Spleen (tissue), 11 donors: ENCODE measurements at regions not wholly inside any gene's neighbourhood (a gene's known extent, or its start where the extent isn't known, plus 50 kb on each side); places are given as distances from the start of the nearest gene placed in this dataset.

ENCODE experiments used
- DNase-seq: peaks from one replicate; pipeline ENCODE4 v3.0.0-alpha.2; 2020
- H3K27ac ChIP-seq, 8 donors: fragments of 200-600 bp; sonication (generic) in 7 of 8; 1 replicate in 4 of 8; 2 replicates in 4 of 8; pipeline versions ENCODE4 v1.5.0 to v1.8.0; 2016 to 2021; ENCODE audit warnings: inconsistent platforms in 4 of 8, mild to moderate bottlenecking in 4 of 8, moderate library complexity in 1 of 8
- H3K27me3 ChIP-seq, 7 donors: fragments of 200-600 bp; sonication (generic) in 6 of 7; replicated peaks in 1 of 7; 1 replicate in 4 of 7; 2 replicates in 3 of 7; pipeline versions ENCODE4 v1.5.0 to v1.8.0; 2016 to 2021; ENCODE audit warnings: inconsistent platforms in 3 of 7, mild to moderate bottlenecking in 1 of 7
- H3K36me3 ChIP-seq, 6 donors: fragments of 200-600 bp; sonication (generic) in 5 of 6; 1 replicate in 4 of 6; 2 replicates in 2 of 6; pipeline versions ENCODE4 v1.5.0 to v1.8.0; 2016 to 2021; ENCODE audit warnings: inconsistent platforms in 2 of 6
- H3K4me1 ChIP-seq, 6 donors: fragments of 200-600 bp; sonication (generic) in 5 of 6; 1 replicate in 3 of 6; 2 replicates in 3 of 6; pipeline versions ENCODE4 v1.5.0 to v1.8.0; 2016 to 2021; ENCODE audit warnings: inconsistent platforms in 3 of 6
- H3K4me3 ChIP-seq, 8 donors: fragments of 200-600 bp; sonication (generic) in 7 of 8; 1 replicate in 4 of 8; 2 replicates in 4 of 8; pipeline versions ENCODE4 v1.5.0 to v1.8.0; 2016 to 2021; ENCODE audit warnings: inconsistent platforms in 4 of 8, mild to moderate bottlenecking in 4 of 8, moderate library complexity in 2 of 8
- H3K9me3 ChIP-seq, 8 donors: fragments of 200-600 bp; sonication (generic) in 7 of 8; 1 replicate in 4 of 8; 2 replicates in 4 of 8; pipeline versions ENCODE4 v1.5.0 to v1.8.0; 2016 to 2021; ENCODE audit warnings: inconsistent platforms in 4 of 8
- CTCF ChIP-seq, 11 experiments: fragments of 200-600 bp in 7 of 11; fragments of 450-650 bp in 4 of 11; sonication (generic) in 4 of 11; IDR thresholded peaks in 8 of 11; conservative IDR thresholded peaks in 3 of 11; 1 replicate in 7 of 11; 2 replicates in 4 of 11; pipeline versions ENCODE4 v1.4.0 to v1.8.0; 2016 to 2021; ENCODE audit warnings: antibody characterized with exemption in 11 of 11, inconsistent platforms in 4 of 11, mild to moderate bottlenecking in 1 of 11
- POLR2A ChIP-seq, 3 donors: fragments of 450-650 bp; IDR thresholded peaks; one replicate each; pipeline ENCODE4 v1.5.1; 2017; ENCODE audit warnings: antibody characterized with exemption in 3 of 3, mild to moderate bottlenecking in 1 of 3
- POLR2AphosphoS5 ChIP-seq, 3 donors: sonication (generic); formaldehyde crosslinking; IDR thresholded peaks; one replicate each; pipeline ENCODE4 v1.5.1; 2017; ENCODE audit warnings: antibody characterized with exemption in 3 of 3
- WGBS, 5 donors: extraction: QIAGEN DNeasy Blood & Tissue Kit in 3 of 5; methylation state at CpG; one replicate each; pipeline versions ENCODE4 v1.1.5 to v1.1.7; 2013 to 2018; 5-methylcytosine and 5-hydroxymethylcytosine counted together
- intact Hi-C: fragments of 100-400 bp; cut with DNase I; formaldehyde crosslinking; loops from one replicate; pipeline ENCODE4 v1.15.0; 2023; ENCODE audit warnings: low total_unique reads
- donor health status: healthy with polysubstance abuse.
- donor health status: DM: no; HTN: no; CAD: no; lungs with moderate emphysema.
- donor health status: DM: no; HTN: no; CAD: no.
- donor health status: Bipolar disorder and iron deficiency.
- donor health status: healthy.
- donor health status: DM: no; HTN: no; CAD: no.
- donor health status: DM: yes; HTN: yes; CAD: no.

- Histone ChIP-seq H3K36me3 (no peaks in the 10 kb centered on the region), H3K27ac (no peak overlapping the region), H3K4me3 (no peak overlapping the region), H3K9me3 (no peaks in the 10 kb centered on the region), H3K27me3 (no peaks in the 10 kb centered on the region), H3K4me1 (no peaks in the 10 kb centered on the region)
- WGBS, 5 donors, result 92 to 97% (median 95%) methylated on average over 6 of the region's 6 CpGs
- intact Hi-C loops, result no loop called here
- DNase-seq, result no peak
- TF ChIP-seq POLR2A (IDR thresholded peaks at IDR 0.05) (no peak), CTCF (IDR thresholded peaks at IDR 0.05 in 8 of 11, conservative IDR thresholded peaks at IDR 0.05 in 3 of 11) (no peak), POLR2AphosphoS5 (IDR thresholded peaks at IDR 0.05) (no peak)
These were observed 461.6 kb downstream of the TXNL1 start for GRCh38 chr18:56176751-56177150.

DNA sequence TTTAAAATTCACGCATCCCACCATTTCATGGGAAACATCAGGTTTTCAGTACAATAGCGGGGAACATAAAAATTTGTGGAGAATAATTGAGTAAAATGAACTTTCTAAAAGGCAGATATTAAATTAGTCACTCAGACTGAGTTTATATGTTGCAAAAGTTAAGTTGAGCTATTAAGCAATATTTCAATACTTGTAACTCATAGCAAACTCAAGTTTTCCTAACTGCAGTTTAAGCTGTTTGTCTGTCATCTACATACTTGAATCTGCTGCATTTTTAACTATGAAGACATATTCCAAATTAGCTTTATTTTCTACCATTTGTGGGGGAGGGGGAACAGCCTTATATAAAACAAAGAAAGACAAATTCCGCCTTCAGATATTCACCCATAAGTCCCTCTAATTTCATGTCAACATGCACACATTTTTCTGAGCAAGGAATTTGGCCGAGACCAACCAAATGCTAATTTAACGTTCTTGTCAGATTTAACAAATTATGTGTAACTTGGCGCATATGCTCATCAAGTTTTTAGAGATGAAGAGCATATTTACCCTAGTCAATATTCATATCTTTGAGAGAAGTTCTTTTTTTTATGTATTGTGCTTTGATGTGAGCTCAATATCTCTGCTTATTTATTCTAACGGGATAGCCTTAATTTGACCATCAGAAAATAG lies 462.9 kb downstream of the TXNL1 start:
- intact Hi-C loops, result no loop called here
- 79 to 89% (median 86%) methylated on average over 7 of the region's 7 CpGs for WGBS, 5 donors
- no peak for DNase-seq
- H3K9me3 ChIP-seq, result peaks cover 0 to 2% (median 0%) of the 10 kb centered on the region in 8 donors
- TF ChIP-seq POLR2A (IDR thresholded peaks at IDR 0.05), result no peak
- no peak for TF ChIP-seq CTCF (IDR thresholded peaks at IDR 0.05 in 8 of 11, conservative IDR thresholded peaks at IDR 0.05 in 3 of 11)
- TF ChIP-seq POLR2AphosphoS5 (IDR thresholded peaks at IDR 0.05), result no peak
- no peak overlapping the region for H3K4me3 ChIP-seq
- H3K27me3 ChIP-seq, result no peaks in the 10 kb centered on the region
- no peaks in the 10 kb centered on the region for H3K36me3 ChIP-seq
- H3K4me1 ChIP-seq, result no peaks in the 10 kb centered on the region
- no peak overlapping the region for H3K27ac ChIP-seq

- Histone ChIP-seq H3K36me3 (no peaks in the 10 kb centered on the region), H3K4me1 (peaks cover 0 to 1% (median 0%) of the 10 kb centered on the region in 6 donors), H3K27ac (no peak overlapping the region), H3K27me3 (no peaks in the 10 kb centered on the region), H3K9me3 (peaks cover 0 to 8% (median 0%) of the 10 kb centered on the region in 8 donors), H3K4me3 (no peak overlapping the region)
- no peak for DNase-seq
- intact Hi-C loops, result no loop called here
- TF ChIP-seq POLR2A (IDR thresholded peaks at IDR 0.05), result no peak
- TF ChIP-seq CTCF (IDR thresholded peaks at IDR 0.05 in 8 of 11, conservative IDR thresholded peaks at IDR 0.05 in 3 of 11), result no peak
- TF ChIP-seq POLR2AphosphoS5 (IDR thresholded peaks at IDR 0.05), result no peak
These were observed 464.7 kb downstream of the TXNL1 start for GRCh38 chr18:56173542-56174220.

DNA sequence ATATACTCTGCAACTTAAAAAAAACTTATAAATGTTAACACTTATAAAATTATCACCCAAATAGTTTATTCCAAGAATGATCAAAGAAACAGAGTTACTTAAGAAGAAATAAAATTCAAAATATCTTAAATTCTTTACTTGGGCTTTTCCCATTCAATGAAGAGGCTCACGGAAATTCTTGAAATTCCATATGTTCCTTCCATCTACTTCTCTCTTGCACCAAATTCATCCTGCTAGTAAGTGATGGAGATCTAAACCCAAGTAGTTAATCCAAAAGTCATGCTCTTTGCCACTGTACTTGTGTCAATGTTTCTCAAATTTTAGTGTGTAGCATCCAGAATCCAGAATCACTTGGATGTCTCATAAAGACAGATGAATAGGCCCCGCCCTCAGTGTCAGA lies 465.9 kb downstream of the TXNL1 start:
- H3K36me3 ChIP-seq, result no peaks in the 10 kb centered on the region
- H3K4me1 ChIP-seq, result peaks cover 1 to 12% (median 5%) of the 10 kb centered on the region in 6 donors
- no peak overlapping the region for H3K27ac ChIP-seq
- H3K27me3 ChIP-seq, result no peaks in the 10 kb centered on the region
- peaks cover 0 to 8% (median 0%) of the 10 kb centered on the region in 8 donors for H3K9me3 ChIP-seq
- 88 to 96% (median 91%) methylated on average over 2 of the region's 2 CpGs for WGBS, 5 donors
- H3K4me3 ChIP-seq, result no peak overlapping the region
- no peak for TF ChIP-seq POLR2AphosphoS5 (IDR thresholded peaks at IDR 0.05)
- TF ChIP-seq POLR2A (IDR thresholded peaks at IDR 0.05), result no peak
- TF ChIP-seq CTCF (IDR thresholded peaks at IDR 0.05 in 8 of 11, conservative IDR thresholded peaks at IDR 0.05 in 3 of 11), result no peak
- intact Hi-C loops, result no loop called here
- DNase-seq, result no peak
